Right lobe of liver (tissue), 4 donors: ENCODE measurements at regions not wholly inside any gene's neighbourhood (a gene's known extent, or its start where the extent isn't known, plus 50 kb on each side); places are given as distances from the start of the nearest gene placed in this dataset.
"Not testable (repeated sequence)": the region's sequence is repeated elsewhere in the genome, so short reads cannot be mapped to it uniquely, and the experiment has no call there.

Experiments
- CTCF ChIP-seq, 4 donors: fragments of 200-600 bp in 3 of 4; fragments of 450-650 bp in 1 of 4; IDR thresholded peaks; one replicate each; pipeline versions ENCODE4 v1.5.1 to v1.8.0; 2016 to 2022; ENCODE audit warnings: antibody characterized with exemption in 4 of 4, mild to moderate bottlenecking in 2 of 4
- POLR2A ChIP-seq: fragments of 450-650 bp; IDR thresholded peaks from one replicate; pipeline ENCODE4 v1.6.1; 2017; ENCODE audit warnings: antibody characterized with exemption, mild to moderate bottlenecking
- donor health status: DM: no; HTN: no; CAD: no.
- donor health status: DM: no; HTN: no; CAD: no.
- donor health status: DM: no; HTN: yes; CAD: no.

GRCh38 chr16:5909556-5909955, 812.0 kb upstream of the EEF2KMT start:
- not testable (repeated sequence) for TF ChIP-seq POLR2A; CTCF (IDR thresholded peaks at IDR 0.05)
